Mammary epithelial cell (primary cell): ENCODE measurements at regions not wholly inside any gene's neighbourhood (a gene's known extent, or its start where the extent isn't known, plus 50 kb on each side); places are given as distances from the start of the nearest gene placed in this dataset.

ENCODE experiments used
- CTCF ChIP-seq, 2 donors: IDR thresholded peaks in 1 of 2; conservative IDR thresholded peaks in 1 of 2; 2 replicates each; pipeline ENCODE4 v1.5.1; 2011 to 2012; ENCODE audit warnings: inconsistent platforms in 2 of 2, low read length in 2 of 2, mild to moderate bottlenecking in 2 of 2, control low read depth in 1 of 2, low read depth in 1 of 2; ENCODE audit not compliant: insufficient read depth in 1 of 2; ENCODE audit errors: extremely low read depth in 1 of 2
- EZH2 ChIP-seq: IDR thresholded peaks from 2 replicates; pipeline ENCODE4 v1.6.1; 2012; ENCODE audit warnings: low read length, inconsistent platforms, borderline replicate concordance

- no peak for TF ChIP-seq CTCF (conservative IDR thresholded peaks at IDR 0.05 in 1 of 2, IDR thresholded peaks at IDR 0.05 in 1 of 2; ENCODE audit: extremely low read depth in 1 of 2, insufficient read depth in 1 of 2, low read depth in 1 of 2, low read length in 2 of 2)
- TF ChIP-seq EZH2, result no peak
Observed at GRCh38 chr2:121906170-121906569, 150.7 kb downstream of the TSN start.
